GM21825 (cell line): ENCODE measurements at regions not wholly inside any gene's neighbourhood (a gene's known extent, or its start where the extent isn't known, plus 50 kb on each side); places are given as distances from the start of the nearest gene placed in this dataset.
"Not testable (repeated sequence)": the region's sequence is repeated elsewhere in the genome, so short reads cannot be mapped to it uniquely, and the experiment has no call there.

Source experiments
- ATAC-seq: cut with Tn5 transposase; IDR thresholded peaks from one replicate; pipeline ENCODE4 v1.9.1; 2021; ENCODE audit warnings: mild to moderate bottlenecking, moderate library complexity; ENCODE audit not compliant: unreplicated experiment

- no peak for ATAC-seq
Measured at GRCh38 chr16:5965321-5965720, 867.7 kb upstream of the EEF2KMT start.

DNA sequence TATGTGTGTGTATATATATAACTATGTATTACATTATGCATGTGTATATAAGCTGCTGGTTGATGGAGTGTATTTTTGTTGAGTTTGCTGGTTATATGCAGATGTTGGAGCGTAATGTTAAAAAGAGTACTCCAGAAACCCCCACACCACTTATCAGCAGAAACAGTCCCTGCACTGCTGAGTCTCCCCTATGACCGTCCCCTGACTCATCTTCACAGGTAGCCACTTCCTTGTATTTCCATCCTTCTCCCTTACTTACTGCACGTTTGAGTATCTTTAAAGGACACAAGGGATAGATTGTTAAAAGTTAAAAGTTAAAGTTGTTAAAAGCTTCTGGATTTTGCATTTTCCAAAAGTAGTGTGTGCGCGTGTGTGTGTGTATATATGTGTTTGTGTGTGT, 853.9 kb upstream of the EEF2KMT start:
- no peak for ATAC-seq

DNA sequence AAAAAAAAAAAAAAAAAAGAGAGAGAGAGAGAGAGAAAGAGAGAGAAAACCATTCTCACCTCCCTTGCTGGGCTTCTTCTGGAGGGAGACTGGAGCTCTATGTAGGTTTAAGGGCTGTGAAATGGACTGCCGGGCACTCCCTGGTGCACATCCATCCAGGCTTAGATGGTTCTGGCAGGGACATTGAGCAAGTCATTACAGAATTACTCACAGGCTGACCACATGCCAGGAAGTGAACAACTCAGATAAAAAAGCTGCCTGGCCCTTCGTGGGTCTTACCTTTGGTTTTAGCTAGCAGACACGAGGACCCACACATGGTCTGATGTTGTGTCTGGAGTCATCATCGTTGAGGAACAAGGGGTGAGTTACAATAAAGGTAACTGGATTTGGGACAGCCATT, 847.4 kb upstream of the EEF2KMT start:
- no peak for ATAC-seq

- ATAC-seq = no peak
Measured at GRCh38 chr16:5938607-5939006, 841.0 kb upstream of the EEF2KMT start.

- no peak for ATAC-seq
Measured at GRCh38 chr16:5932906-5933305, 835.3 kb upstream of the EEF2KMT start.

GRCh38 chr16:5928476-5929065, 831.0 kb upstream of the EEF2KMT start:
- no peak for ATAC-seq

GRCh38 chr16:5925850-5926249, 828.3 kb upstream of the EEF2KMT start:
- no peak for ATAC-seq

DNA sequence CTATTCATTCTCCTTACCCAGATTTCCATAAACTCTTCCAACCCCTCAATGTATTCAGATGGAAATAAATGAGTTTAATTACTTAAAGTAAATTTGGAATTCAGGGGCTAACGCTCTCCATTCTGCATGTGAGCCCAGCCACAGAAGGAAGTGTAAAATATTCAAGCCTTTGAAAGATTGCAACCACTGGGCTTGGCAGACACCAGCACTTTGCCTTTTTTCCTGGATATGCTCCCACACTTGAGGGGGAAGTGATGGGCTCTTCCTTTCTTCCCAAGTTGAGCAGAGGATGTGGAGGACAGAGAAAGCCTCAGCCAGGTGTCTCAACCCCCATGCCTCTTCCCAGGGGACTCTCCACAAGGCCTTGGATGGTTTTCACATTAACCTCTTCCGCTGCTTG, 825.1 kb upstream of the EEF2KMT start:
- ATAC-seq = no peak

- ATAC-seq = no peak
Measured at GRCh38 chr16:5918567-5919130, 821.1 kb upstream of the EEF2KMT start.

- ATAC-seq = no peak
Measured at GRCh38 chr16:5917436-5918195, 820.0 kb upstream of the EEF2KMT start.

- no peak for ATAC-seq
Measured at GRCh38 chr16:5916711-5917191, 819.2 kb upstream of the EEF2KMT start.

- ATAC-seq = no peak
Measured at GRCh38 chr16:5911241-5911640, 813.6 kb upstream of the EEF2KMT start.

- not testable (repeated sequence) for ATAC-seq
Measured at GRCh38 chr16:5909556-5909955, 812.0 kb upstream of the EEF2KMT start.

GRCh38 chr16:5907544-5907943, 809.9 kb upstream of the EEF2KMT start:
- ATAC-seq = no peak

- ATAC-seq = no peak
Measured at GRCh38 chr16:5906351-5906750, 808.8 kb upstream of the EEF2KMT start.

GRCh38 chr16:5905935-5906334, 808.3 kb upstream of the EEF2KMT start:
- no peak for ATAC-seq

GRCh38 chr16:5903832-5904231, 806.2 kb upstream of the EEF2KMT start:
- no peak for ATAC-seq

- ATAC-seq = no peak
Measured at GRCh38 chr16:5903153-5903552, 805.6 kb upstream of the EEF2KMT start.

- ATAC-seq = no peak
Measured at GRCh38 chr16:5900046-5900445, 802.5 kb upstream of the EEF2KMT start.

GRCh38 chr16:5895976-5896375, 798.4 kb upstream of the EEF2KMT start:
- ATAC-seq = no peak

- ATAC-seq = no peak
Measured at GRCh38 chr16:5895137-5895536, 797.5 kb upstream of the EEF2KMT start.

GRCh38 chr16:5891296-5891695, 793.7 kb upstream of the EEF2KMT start:
- no peak for ATAC-seq
